ENCODE measurements at regions not wholly inside any gene's neighbourhood (a gene's known extent, or its start where the extent isn't known, plus 50 kb on each side); places are given as distances from the start of the nearest gene placed in this dataset.
A peak's percentile ranks its signal among the peaks of the same experiment; 100 is the strongest.

DNA sequence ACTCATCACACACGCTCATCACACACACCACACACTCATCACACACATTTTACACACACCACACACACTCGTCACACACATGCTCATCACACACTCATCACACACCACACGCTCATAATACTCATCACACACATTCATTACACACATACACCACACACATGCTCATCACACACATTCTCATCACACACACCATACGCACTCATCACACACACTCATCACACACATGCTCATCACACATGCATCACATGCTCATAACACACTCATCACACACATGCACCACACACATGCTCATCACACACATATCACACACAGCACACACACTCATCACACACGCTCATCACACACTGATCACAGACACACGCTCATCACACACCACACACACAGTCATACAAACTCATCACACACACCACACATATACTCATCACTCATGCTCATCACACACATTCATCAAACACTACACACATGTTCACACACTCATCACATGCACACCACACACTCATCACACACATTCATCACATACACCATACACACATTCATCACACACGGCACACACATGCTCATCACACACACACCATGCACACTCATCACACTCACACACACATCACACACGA, 247.1 kb upstream of the SGCG start:
- Histone ChIP-seq H4K5ac (ENCODE audit: insufficient read length, low read depth, low read length) (peak overlapping the region; percentile 4), H3K4me2 (ENCODE audit: insufficient read depth, insufficient read length, low read length) (no peak overlapping the region), H3K23me2 (ENCODE audit: insufficient read length, low read depth, low read length, poor library complexity, severe bottlenecking) (no peaks in the 10 kb centered on the region), H4K8ac (replicated peaks; ENCODE audit: insufficient read length, low read depth, low read length) (no peak overlapping the region), H3K9me3 (ENCODE audit: control insufficient read depth, low read depth, low read length) (no peaks in the 10 kb centered on the region), H3K23ac (ENCODE audit: insufficient read length, low read depth, low read length) (no peak overlapping the region), H3K18ac (ENCODE audit: insufficient read length, low read depth, low read length) (no peak overlapping the region), H2BK5ac (ENCODE audit: insufficient read length, low read length) (no peak overlapping the region), H3K27me3 (ENCODE audit: insufficient read depth, low read length) (no peaks in the 10 kb centered on the region), H2BK12ac (ENCODE audit: insufficient read length, low read depth, low read length) (no peak overlapping the region), H4K91ac (ENCODE audit: insufficient read length, low read depth, low read length) (no peak overlapping the region), H3K9ac (ENCODE audit: extremely low read depth, insufficient read length, low read length) (no peak overlapping the region), H3K79me1 (ENCODE audit: insufficient read depth, low read depth, low read length, poor library complexity, severe bottlenecking) (no peaks in the 10 kb centered on the region), H2AK5ac (ENCODE audit: insufficient read length, low read length) (no peak overlapping the region), H3K4ac (ENCODE audit: low read depth, low read length) (no peak overlapping the region), H3K27ac (ENCODE audit: insufficient read length, low read depth, low read length) (no peak overlapping the region), H3K4me1 (ENCODE audit: insufficient read depth, low read length) (no peaks in the 10 kb centered on the region), H3K56ac (ENCODE audit: insufficient read length, low read depth, low read length) (no peak overlapping the region), H4K20me1 (ENCODE audit: control insufficient read depth, insufficient read depth, insufficient read length) (no peaks in the 10 kb centered on the region), H3K79me2 (ENCODE audit: insufficient read depth, low read length) (no peaks in the 10 kb centered on the region), H2BK120ac (ENCODE audit: low read depth, low read length, poor library complexity, severe bottlenecking) (no peak overlapping the region), H2BK15ac (ENCODE audit: low read depth, low read length) (no peak overlapping the region), H2BK20ac (ENCODE audit: low read depth, low read length, poor library complexity, severe bottlenecking) (no peak overlapping the region), H2AFZ (ENCODE audit: low read length) (no peak overlapping the region), H3T11ph (ENCODE audit: low read length) (no peak overlapping the region), H3K14ac (ENCODE audit: insufficient read depth, low read length) (no peak overlapping the region)
- 100% methylated on average over 5 of the region's 8 CpGs for WGBS (ENCODE audit: extremely low coverage, insufficient read length, low lambda C conversion rate)
- DNase-seq, result no peak
- Mint-ChIP-seq H3K4me3 (no peak overlapping the region), H3K9me3 (0 out of 5 replicates have a peak, but pooled peaks cover 0 to 6% of the 10 kb centered on the region in 2 experiments), H3K4me1 (no peaks in the 10 kb centered on the region), H3K27me3 (ENCODE audit: low read depth) (no peaks in the 10 kb centered on the region), H3K36me3 (ENCODE audit: insufficient read depth in 1 of 3, low read depth in 3 of 3) (peaks cover 0 to 6% (median 0%) of the 10 kb centered on the region in 3 experiments; a peak in 3 of 7 replicates), H3K27ac (no peak overlapping the region)
- no peak for TF ChIP-seq CTCF (conservative IDR thresholded peaks at IDR 0.05)
